OCI-LY3 (cell line): ENCODE measurements at regions not wholly inside any gene's neighbourhood (a gene's known extent, or its start where the extent isn't known, plus 50 kb on each side); places are given as distances from the start of the nearest gene placed in this dataset.

Source experiments
- H2AFZ ChIP-seq: fragments of 200-600, 300-600 bp; shearing (Covaris generic); 2 replicates; pipeline ENCODE4 v1.6.0; 2014; ENCODE audit warnings: antibody characterized with exemption, low read depth, low read length
- H3K27ac ChIP-seq: fragments of 200-600, 300-600 bp; sonication (generic); 2 replicates; pipeline ENCODE4 v1.5.1; 2014; ENCODE audit warnings: mild to moderate bottlenecking, low read length, moderate library complexity, mixed read lengths
- H3K27me3 ChIP-seq: fragments of 200-600, 300-600 bp; sonication (generic); 2 replicates; pipeline ENCODE4 v1.6.1; 2014; ENCODE audit warnings: low read depth, low read length, mixed read lengths
- H3K36me3 ChIP-seq: fragments of 200-600, 300-600 bp; sonication (generic); replicated peaks from 2 replicates; pipeline ENCODE3; 2014; ENCODE audit warnings: low read depth, low read length, mixed read lengths
- H3K4me1 ChIP-seq: fragments of 300-600, 200-600 bp; sonication (generic); 2 replicates; pipeline ENCODE4 v1.6.1; 2014; ENCODE audit warnings: low read length, mixed read lengths
- H3K4me2 ChIP-seq: fragments of 200-600, 300-600 bp; sonication (generic); 2 replicates; pipeline ENCODE4 v1.6.1; 2014; ENCODE audit warnings: low read length, mixed read lengths
- H3K4me3 ChIP-seq: fragments of 300-600, 200-600 bp; sonication (generic); 2 replicates; pipeline ENCODE4 v1.5.1; 2014; ENCODE audit warnings: antibody characterized with exemption, mild to moderate bottlenecking, low read length, moderate library complexity
- H3K79me2 ChIP-seq: fragments of 300-600, 200-600 bp; shearing (Covaris generic); 2 replicates; pipeline ENCODE4 v1.6.1; 2014; ENCODE audit warnings: mild to moderate bottlenecking, low read length, mixed read lengths
- H3K9ac ChIP-seq: fragments of 300-600, 200-600 bp; shearing (Covaris generic); 2 replicates; pipeline ENCODE4 v1.6.0; 2014; ENCODE audit warnings: mild to moderate bottlenecking, low read length, moderate library complexity
- H3K9me3 ChIP-seq: fragments of 200-600, 300-600 bp; shearing (Covaris generic); 2 replicates; pipeline ENCODE4 v1.6.1; 2014; ENCODE audit warnings: low read length, mixed read lengths; ENCODE audit not compliant: insufficient read depth
- H4K20me1 ChIP-seq: fragments of 200-600, 300-600 bp; sonication (generic); 2 replicates; pipeline ENCODE4 v1.6.1; 2016; ENCODE audit warnings: low read length, mixed read lengths; ENCODE audit not compliant: insufficient read depth
- EZH2phosphoT487 ChIP-seq: fragments of 200-600 bp; shearing (Covaris generic); IDR thresholded peaks from 2 replicates; pipeline ENCODE4 v1.6.1; 2018; ENCODE audit warnings: antibody characterized with exemption, mixed run types, low read depth
- TF ChIP-seq, protein P1 (sequence below): fragments of 200-600, 300-600 bp; sonication (generic); IDR thresholded peaks from 2 replicates; pipeline ENCODE4 v1.5.1; 2014; ENCODE audit warnings: antibody characterized with exemption, low read length, low read depth

DNA sequence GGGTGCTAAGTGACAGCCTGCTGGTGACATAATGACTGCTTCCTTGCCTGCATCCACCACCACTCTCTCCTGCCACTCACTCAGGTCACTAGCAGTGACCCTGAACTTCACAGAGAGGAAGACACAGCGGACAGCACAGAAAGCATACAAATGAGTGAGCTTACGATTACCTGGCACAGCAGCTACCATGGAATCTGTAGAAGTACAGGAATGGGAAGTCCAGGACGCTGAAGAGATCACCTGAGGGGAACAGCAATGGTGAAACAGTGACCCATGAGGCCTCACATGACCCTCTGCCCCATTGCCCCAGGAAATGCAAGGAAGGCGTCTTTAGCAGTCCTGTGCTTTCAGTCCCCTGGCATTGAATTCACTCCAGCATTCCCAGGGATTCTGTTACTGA, 96.7 kb upstream of the RIOK3 start:
- Histone ChIP-seq H3K27me3 (no peaks in the 10 kb centered on the region), H3K4me3 (no peak overlapping the region), H3K4me1 (peaks cover 28% of the 10 kb centered on the region), H3K79me2 (no peaks in the 10 kb centered on the region), H3K36me3 (peaks cover 18% of the 10 kb centered on the region), H3K9ac (no peak overlapping the region), H3K27ac (no peak overlapping the region), H4K20me1 (no peaks in the 10 kb centered on the region), H2AFZ (no peak overlapping the region), H3K9me3 (no peaks in the 10 kb centered on the region), H3K4me2 (no peak overlapping the region)
- TF ChIP-seq, protein P1, sequence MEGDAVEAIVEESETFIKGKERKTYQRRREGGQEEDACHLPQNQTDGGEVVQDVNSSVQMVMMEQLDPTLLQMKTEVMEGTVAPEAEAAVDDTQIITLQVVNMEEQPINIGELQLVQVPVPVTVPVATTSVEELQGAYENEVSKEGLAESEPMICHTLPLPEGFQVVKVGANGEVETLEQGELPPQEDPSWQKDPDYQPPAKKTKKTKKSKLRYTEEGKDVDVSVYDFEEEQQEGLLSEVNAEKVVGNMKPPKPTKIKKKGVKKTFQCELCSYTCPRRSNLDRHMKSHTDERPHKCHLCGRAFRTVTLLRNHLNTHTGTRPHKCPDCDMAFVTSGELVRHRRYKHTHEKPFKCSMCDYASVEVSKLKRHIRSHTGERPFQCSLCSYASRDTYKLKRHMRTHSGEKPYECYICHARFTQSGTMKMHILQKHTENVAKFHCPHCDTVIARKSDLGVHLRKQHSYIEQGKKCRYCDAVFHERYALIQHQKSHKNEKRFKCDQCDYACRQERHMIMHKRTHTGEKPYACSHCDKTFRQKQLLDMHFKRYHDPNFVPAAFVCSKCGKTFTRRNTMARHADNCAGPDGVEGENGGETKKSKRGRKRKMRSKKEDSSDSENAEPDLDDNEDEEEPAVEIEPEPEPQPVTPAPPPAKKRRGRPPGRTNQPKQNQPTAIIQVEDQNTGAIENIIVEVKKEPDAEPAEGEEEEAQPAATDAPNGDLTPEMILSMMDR = no peak
- no peak for TF ChIP-seq EZH2phosphoT487

DNA sequence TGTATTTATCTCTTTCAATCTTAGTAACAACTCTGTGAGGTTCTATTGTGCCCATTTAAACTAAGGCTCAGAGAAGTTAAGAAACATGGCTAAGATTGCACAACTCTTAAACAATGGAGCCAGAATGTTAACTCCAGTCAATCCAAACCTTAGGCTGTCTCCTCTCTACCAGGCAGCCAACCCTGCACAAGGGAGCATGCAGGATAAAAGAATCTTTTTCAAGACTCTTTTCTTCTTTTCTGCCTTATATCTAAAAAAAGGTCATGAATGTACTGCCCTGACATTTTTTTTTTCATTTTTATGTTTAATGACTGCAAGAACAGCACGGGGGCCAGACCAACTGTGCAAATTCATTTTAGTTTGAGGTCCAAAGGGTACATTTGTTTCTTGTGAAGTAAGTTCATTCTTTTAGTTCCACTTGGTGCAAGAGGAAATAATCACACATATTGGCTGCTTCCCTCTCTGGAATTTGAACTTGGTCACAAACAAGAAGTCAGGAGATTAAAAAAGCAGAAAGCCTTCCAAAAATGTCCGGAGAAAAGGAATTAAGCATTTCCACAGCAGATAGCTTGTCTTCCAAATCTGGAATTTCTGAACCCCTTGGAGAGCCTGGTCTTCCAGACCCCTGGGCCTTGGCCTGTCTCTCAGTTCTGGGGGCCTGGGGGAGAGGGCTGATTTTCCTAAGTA, 96.0 kb upstream of the RIOK3 start:
- H3K4me2 ChIP-seq = no peak overlapping the region

DNA sequence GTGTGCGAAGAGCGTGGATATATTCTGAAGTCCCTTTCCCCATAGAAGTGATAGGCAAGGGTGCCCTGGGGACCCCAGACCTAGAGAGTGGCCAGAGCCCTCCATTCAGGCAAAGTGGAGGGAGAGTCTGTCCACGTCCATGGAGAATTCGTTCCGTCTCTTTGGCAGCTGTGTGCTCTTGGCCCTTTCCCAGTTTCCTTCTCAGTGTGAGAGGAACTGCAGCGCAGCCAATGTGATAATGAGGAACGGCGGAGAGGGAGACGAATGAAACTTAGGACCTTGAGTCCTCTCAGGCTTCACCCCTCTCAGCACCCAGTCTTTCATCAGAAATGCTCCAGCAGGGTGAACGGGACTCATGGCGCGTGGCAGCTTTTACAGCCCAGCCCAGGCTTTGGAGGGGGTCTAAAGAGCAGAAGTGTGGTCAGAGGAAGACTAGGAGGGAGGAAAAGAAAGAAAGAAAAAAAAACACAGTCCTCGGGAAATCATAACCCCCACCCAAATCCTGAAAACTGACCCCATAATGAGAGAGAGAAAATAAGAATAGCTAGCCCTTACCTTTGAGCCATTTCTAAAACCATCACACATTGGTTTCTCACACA, 95.0 kb upstream of the RIOK3 start:
- Histone ChIP-seq H3K36me3 (peaks cover 10% of the 10 kb centered on the region), H3K79me2 (no peaks in the 10 kb centered on the region), H3K27ac (no peak overlapping the region), H2AFZ (no peak overlapping the region), H3K4me2 (peak overlapping the region; percentile 82), H4K20me1 (no peaks in the 10 kb centered on the region), H3K9ac (peak overlapping the region; percentile 49), H3K9me3 (no peaks in the 10 kb centered on the region), H3K4me1 (peaks cover 22% of the 10 kb centered on the region), H3K4me3 (peak overlapping the region; percentile 61), H3K27me3 (no peaks in the 10 kb centered on the region)
- TF ChIP-seq, protein P1 = no peak
- no peak for TF ChIP-seq EZH2phosphoT487

More for the DNA sequence above, 96.0 kb upstream of the RIOK3 start:
- no peak overlapping the region for H3K9ac ChIP-seq
- H3K36me3 ChIP-seq = peaks cover 11% of the 10 kb centered on the region
- TF ChIP-seq, protein P1 = no peak
- no peak for TF ChIP-seq EZH2phosphoT487
- H3K27ac ChIP-seq = no peak overlapping the region
- no peaks in the 10 kb centered on the region for H3K27me3 ChIP-seq
- no peaks in the 10 kb centered on the region for H3K79me2 ChIP-seq
- H3K4me3 ChIP-seq = no peak overlapping the region
- H2AFZ ChIP-seq = no peak overlapping the region
- peaks cover 28% of the 10 kb centered on the region for H3K4me1 ChIP-seq
- H4K20me1 ChIP-seq = no peaks in the 10 kb centered on the region
- H3K9me3 ChIP-seq = no peaks in the 10 kb centered on the region

DNA sequence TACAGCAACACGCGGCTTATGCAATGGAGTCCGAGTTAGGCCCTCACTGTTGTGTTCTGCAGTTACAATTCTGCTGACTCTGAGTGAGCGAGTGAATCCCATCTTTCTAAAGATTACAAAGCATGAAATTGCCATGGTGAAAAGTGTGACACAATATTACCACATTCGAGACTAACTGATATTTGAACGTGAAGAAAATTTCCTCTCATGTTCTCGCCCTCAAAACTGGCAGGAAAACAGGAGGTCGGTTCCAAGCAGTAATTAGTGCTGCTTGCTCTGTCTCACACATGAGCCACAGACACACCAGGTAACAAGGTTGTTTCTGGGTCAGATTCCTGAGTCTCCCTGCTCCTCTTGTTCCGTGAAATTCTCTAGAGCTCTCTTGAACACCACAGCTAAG, 93.7 kb upstream of the RIOK3 start:
- Histone ChIP-seq H2AFZ (no peak overlapping the region), H3K9me3 (no peaks in the 10 kb centered on the region), H3K36me3 (peaks cover 7% of the 10 kb centered on the region), H3K4me2 (no peak overlapping the region), H3K4me1 (peaks cover 13% of the 10 kb centered on the region), H3K9ac (no peak overlapping the region), H3K27ac (no peak overlapping the region), H3K4me3 (no peak overlapping the region), H3K79me2 (no peaks in the 10 kb centered on the region), H3K27me3 (no peaks in the 10 kb centered on the region), H4K20me1 (no peaks in the 10 kb centered on the region)
- TF ChIP-seq, protein P1 = no peak
- no peak for TF ChIP-seq EZH2phosphoT487
